DOHH2 (cell line): ENCODE measurements at regions not wholly inside any gene's neighbourhood (a gene's known extent, or its start where the extent isn't known, plus 50 kb on each side); places are given as distances from the start of the nearest gene placed in this dataset.

Source experiments
- H3F3A ChIP-seq: fragments of 200-600 bp; sonication (generic), shearing (Covaris generic); 2 replicates; pipeline ENCODE4 v1.6.0; 2016; ENCODE audit warnings: antibody characterized with exemption, mild to moderate bottlenecking; ENCODE audit not compliant: control insufficient read depth, insufficient read depth
- H3K27ac ChIP-seq: fragments of 200-600 bp; sonication (generic); 2 replicates; pipeline ENCODE4 v1.5.1; 2014; ENCODE audit warnings: low read depth, mild to moderate bottlenecking, low read length, moderate library complexity
- H3K27me3 ChIP-seq: fragments of 200-600 bp; sonication (generic); 2 replicates; pipeline ENCODE4 v1.6.1; 2014; ENCODE audit warnings: mild to moderate bottlenecking, low read length, mixed read lengths; ENCODE audit not compliant: control insufficient read depth
- H3K36me3 ChIP-seq: fragments of 200-600 bp; sonication (generic); 2 replicates; pipeline ENCODE4 v1.6.1; 2014; ENCODE audit warnings: mild to moderate bottlenecking, low read length, moderate library complexity, mixed read lengths; ENCODE audit not compliant: control insufficient read depth
- H3K4me1 ChIP-seq: fragments of 200-600 bp; sonication (generic); 2 replicates; pipeline ENCODE4 v1.6.1; 2014; ENCODE audit warnings: mild to moderate bottlenecking, low read length, mixed read lengths; ENCODE audit not compliant: control insufficient read depth
- H3K4me2 ChIP-seq: fragments of 200-600 bp; sonication (generic); 2 replicates; pipeline ENCODE4 v1.6.0; 2014; ENCODE audit warnings: mild to moderate bottlenecking, low read length, moderate library complexity
- H3K4me3 ChIP-seq: fragments of 200-600 bp; sonication (generic); 2 replicates; pipeline ENCODE4 v1.5.1; 2014; ENCODE audit warnings: mild to moderate bottlenecking, low read length, mixed read lengths
- H3K79me2 ChIP-seq: fragments of 200-600 bp; sonication (generic); 2 replicates; pipeline ENCODE4 v1.6.1; 2014; ENCODE audit warnings: mild to moderate bottlenecking, low read length, mixed read lengths; ENCODE audit not compliant: control insufficient read depth
- H3K9me2 ChIP-seq: fragments of 200-600 bp; sonication (generic); replicated peaks from 2 replicates; pipeline ENCODE4 v1.6.1; 2014; ENCODE audit warnings: mild to moderate bottlenecking, low read length, mixed read lengths; ENCODE audit not compliant: control insufficient read depth
- H3K9me3 ChIP-seq: fragments of 200-600 bp; sonication (generic); 2 replicates; pipeline ENCODE4 v1.6.1; 2014; ENCODE audit warnings: antibody characterized with exemption, low read length, mixed read lengths; ENCODE audit not compliant: control insufficient read depth, insufficient read depth
- H4K20me1 ChIP-seq: fragments of 200-600 bp; sonication (generic); 2 replicates; pipeline ENCODE4 v1.6.0; 2014; ENCODE audit warnings: low read depth, mild to moderate bottlenecking, antibody characterized with exemption, low read length, moderate library complexity; ENCODE audit not compliant: control insufficient read depth, insufficient read depth
- EZH2phosphoT487 ChIP-seq: fragments of 200-600 bp; sonication (generic); IDR thresholded peaks from 2 replicates; pipeline ENCODE4 v1.6.1; 2017; ENCODE audit warnings: borderline replicate concordance, mild to moderate bottlenecking, antibody characterized with exemption, low read length, moderate library complexity, mixed read lengths
- TF ChIP-seq, protein P1 (sequence below): fragments of 200-600 bp; sonication (generic); IDR thresholded peaks from one replicate; pipeline ENCODE4 v1.5.1; 2014; ENCODE audit warnings: antibody characterized with exemption, mild to moderate bottlenecking, low read depth, low read length; ENCODE audit not compliant: poor library complexity, severe bottlenecking

DNA sequence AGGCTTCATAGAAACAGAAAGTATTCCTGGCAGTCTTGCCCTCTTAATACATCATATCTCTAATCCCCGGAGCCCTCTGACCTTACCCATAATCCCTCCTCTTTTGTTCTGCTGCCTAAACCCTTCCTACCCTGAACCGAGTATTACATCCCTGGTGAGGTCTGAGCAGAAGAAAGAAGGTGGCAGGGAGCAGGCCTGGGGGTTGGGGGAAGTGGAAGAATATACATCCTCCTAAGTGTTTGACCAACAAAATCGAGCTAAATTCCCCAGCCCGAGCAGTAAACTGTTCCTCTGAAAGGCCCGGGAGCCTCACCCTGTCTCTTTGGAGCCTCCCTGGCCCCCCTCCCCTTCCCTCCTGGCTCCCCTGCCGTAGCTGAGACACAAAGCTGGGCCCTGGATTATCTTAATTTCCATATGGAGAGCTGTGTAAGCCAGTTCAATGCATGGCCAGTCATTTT lies 192.6 kb upstream of the LHX5 start:
- H3K27ac ChIP-seq: no peak overlapping the region
- H3K4me3 ChIP-seq: no peak overlapping the region
- no peaks in the 10 kb centered on the region for H3K4me1 ChIP-seq
- no peaks in the 10 kb centered on the region for H3F3A ChIP-seq
- no peaks in the 10 kb centered on the region for H3K9me2 ChIP-seq
- no peaks in the 10 kb centered on the region for H3K9me3 ChIP-seq
- no peak for TF ChIP-seq EZH2phosphoT487
- TF ChIP-seq, protein P1, sequence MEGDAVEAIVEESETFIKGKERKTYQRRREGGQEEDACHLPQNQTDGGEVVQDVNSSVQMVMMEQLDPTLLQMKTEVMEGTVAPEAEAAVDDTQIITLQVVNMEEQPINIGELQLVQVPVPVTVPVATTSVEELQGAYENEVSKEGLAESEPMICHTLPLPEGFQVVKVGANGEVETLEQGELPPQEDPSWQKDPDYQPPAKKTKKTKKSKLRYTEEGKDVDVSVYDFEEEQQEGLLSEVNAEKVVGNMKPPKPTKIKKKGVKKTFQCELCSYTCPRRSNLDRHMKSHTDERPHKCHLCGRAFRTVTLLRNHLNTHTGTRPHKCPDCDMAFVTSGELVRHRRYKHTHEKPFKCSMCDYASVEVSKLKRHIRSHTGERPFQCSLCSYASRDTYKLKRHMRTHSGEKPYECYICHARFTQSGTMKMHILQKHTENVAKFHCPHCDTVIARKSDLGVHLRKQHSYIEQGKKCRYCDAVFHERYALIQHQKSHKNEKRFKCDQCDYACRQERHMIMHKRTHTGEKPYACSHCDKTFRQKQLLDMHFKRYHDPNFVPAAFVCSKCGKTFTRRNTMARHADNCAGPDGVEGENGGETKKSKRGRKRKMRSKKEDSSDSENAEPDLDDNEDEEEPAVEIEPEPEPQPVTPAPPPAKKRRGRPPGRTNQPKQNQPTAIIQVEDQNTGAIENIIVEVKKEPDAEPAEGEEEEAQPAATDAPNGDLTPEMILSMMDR: no peak
- H3K27me3 ChIP-seq: no peaks in the 10 kb centered on the region
- H3K79me2 ChIP-seq: no peaks in the 10 kb centered on the region
- H3K4me2 ChIP-seq: no peak overlapping the region
- no peaks in the 10 kb centered on the region for H3K36me3 ChIP-seq
- no peaks in the 10 kb centered on the region for H4K20me1 ChIP-seq

DNA sequence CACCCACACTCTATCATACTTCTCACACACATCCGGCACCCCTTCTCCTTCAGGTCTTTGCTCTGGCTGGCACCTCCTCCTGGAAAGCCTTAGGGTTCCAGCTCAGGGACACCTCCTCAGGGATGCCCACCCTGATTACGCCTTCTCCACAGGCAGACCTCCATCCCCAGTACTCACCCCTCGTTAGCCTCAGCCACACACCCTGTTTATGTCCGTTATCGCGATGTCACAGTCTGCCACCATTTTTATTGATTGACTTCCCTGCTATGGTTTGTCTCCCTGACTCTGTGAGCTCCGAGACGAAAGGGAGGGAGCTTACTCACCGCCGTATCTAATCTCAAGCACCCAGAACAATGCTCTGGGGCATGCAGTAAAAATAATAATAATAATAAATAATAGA lies 191.7 kb upstream of the LHX5 start:
- Histone ChIP-seq H3F3A (no peaks in the 10 kb centered on the region), H3K4me2 (no peak overlapping the region), H3K79me2 (no peaks in the 10 kb centered on the region), H3K4me1 (no peaks in the 10 kb centered on the region), H3K9me3 (no peaks in the 10 kb centered on the region), H3K36me3 (no peaks in the 10 kb centered on the region), H4K20me1 (no peaks in the 10 kb centered on the region), H3K27me3 (no peaks in the 10 kb centered on the region), H3K27ac (no peak overlapping the region), H3K9me2 (no peaks in the 10 kb centered on the region), H3K4me3 (no peak overlapping the region)
- TF ChIP-seq, protein P1: no peak
- TF ChIP-seq EZH2phosphoT487: no peak

DNA sequence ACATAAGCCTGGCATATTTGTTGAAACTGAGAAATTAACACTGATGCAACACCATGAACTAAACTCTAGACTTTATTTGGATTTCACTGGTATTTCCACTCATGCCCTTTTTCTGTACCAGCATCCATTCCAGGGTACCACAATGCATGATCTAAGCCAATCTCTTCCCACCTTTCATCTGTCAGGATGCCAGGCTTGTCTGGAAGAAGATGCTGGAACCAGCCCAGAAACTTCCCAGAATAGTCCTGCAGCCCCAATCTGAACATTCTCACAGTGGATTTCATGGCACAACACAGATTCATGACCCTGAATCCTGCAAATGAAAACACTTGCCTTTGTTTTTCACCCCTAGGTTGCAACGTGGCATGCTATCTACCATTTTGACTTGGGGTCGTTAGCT lies 189.3 kb upstream of the LHX5 start:
- H3K27me3 ChIP-seq: no peaks in the 10 kb centered on the region
- TF ChIP-seq EZH2phosphoT487: no peak
- TF ChIP-seq, protein P1: no peak
- no peaks in the 10 kb centered on the region for H3K4me1 ChIP-seq
- no peak overlapping the region for H3K4me2 ChIP-seq
- H3K9me3 ChIP-seq: no peaks in the 10 kb centered on the region
- no peak overlapping the region for H3K27ac ChIP-seq
- no peaks in the 10 kb centered on the region for H4K20me1 ChIP-seq
- no peaks in the 10 kb centered on the region for H3K9me2 ChIP-seq
- H3K4me3 ChIP-seq: no peak overlapping the region
- H3K36me3 ChIP-seq: no peaks in the 10 kb centered on the region
- no peaks in the 10 kb centered on the region for H3F3A ChIP-seq
- H3K79me2 ChIP-seq: no peaks in the 10 kb centered on the region

DNA sequence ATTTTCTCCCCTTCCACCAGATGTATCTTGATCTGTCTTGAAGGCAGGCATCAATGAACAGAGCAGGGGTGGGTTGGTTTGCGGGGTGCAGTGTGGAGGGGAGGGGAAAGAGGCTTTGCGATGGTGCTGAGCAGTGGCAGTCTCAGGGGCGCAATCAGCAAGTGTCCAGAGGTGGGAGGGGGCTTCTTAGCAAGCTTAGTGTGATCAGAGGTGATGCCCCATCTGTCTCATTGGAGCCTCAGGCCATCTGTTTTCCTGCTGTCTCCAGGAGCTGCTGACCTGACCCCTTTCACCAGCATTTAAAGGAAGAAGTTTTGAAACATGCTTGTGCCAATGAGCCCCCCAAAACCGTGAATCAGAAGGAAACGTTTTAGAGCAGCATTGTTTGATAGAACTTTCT lies 187.7 kb upstream of the LHX5 start:
- no peaks in the 10 kb centered on the region for H3K27me3 ChIP-seq
- no peaks in the 10 kb centered on the region for H3K36me3 ChIP-seq
- no peak overlapping the region for H3K4me2 ChIP-seq
- H3K9me3 ChIP-seq: no peaks in the 10 kb centered on the region
- H3K9me2 ChIP-seq: no peaks in the 10 kb centered on the region
- no peaks in the 10 kb centered on the region for H4K20me1 ChIP-seq
- H3F3A ChIP-seq: no peaks in the 10 kb centered on the region
- H3K4me1 ChIP-seq: no peaks in the 10 kb centered on the region
- no peaks in the 10 kb centered on the region for H3K79me2 ChIP-seq
- H3K27ac ChIP-seq: no peak overlapping the region
- no peak overlapping the region for H3K4me3 ChIP-seq
- TF ChIP-seq, protein P1: no peak
- no peak for TF ChIP-seq EZH2phosphoT487
